ENCODE measurements at regions not wholly inside any gene's neighbourhood (a gene's known extent, or its start where the extent isn't known, plus 50 kb on each side); places are given as distances from the start of the nearest gene placed in this dataset.

DNA sequence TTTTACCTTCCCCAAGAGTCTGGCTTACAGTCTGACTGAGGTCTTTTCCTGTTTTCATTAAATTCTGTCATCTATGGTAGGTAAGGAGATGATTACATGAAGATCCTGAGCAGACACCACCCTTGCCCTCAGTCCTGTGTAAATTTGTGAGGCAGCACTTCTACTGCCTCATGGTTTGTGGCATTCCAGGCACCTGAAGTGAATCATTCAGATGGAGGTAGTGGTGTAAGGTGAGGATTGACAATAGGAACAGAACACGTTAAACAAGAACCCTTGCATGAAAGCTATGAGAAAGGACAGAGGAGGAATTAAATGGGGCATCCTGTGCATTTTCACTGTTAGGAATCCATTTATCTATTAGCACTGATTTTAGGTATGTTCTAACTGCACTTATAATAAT is 618.6 kb downstream of the TLL1 start (continued):
- TF ChIP-seq, protein P1, sequence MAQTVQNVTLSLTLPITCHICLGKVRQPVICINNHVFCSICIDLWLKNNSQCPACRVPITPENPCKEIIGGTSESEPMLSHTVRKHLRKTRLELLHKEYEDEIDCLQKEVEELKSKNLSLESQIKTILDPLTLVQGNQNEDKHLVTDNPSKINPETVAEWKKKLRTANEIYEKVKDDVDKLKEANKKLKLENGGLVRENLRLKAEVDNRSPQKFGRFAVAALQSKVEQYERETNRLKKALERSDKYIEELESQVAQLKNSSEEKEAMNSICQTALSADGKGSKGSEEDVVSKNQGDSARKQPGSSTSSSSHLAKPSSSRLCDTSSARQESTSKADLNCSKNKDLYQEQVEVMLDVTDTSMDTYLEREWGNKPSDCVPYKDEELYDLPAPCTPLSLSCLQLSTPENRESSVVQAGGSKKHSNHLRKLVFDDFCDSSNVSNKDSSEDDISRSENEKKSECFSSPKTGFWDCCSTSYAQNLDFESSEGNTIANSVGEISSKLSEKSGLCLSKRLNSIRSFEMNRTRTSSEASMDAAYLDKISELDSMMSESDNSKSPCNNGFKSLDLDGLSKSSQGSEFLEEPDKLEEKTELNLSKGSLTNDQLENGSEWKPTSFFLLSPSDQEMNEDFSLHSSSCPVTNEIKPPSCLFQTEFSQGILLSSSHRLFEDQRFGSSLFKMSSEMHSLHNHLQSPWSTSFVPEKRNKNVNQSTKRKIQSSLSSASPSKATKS (CRISPR knock-in tag; IDR thresholded peaks at IDR 0.05), result no peak
- TF ChIP-seq, protein P2, sequence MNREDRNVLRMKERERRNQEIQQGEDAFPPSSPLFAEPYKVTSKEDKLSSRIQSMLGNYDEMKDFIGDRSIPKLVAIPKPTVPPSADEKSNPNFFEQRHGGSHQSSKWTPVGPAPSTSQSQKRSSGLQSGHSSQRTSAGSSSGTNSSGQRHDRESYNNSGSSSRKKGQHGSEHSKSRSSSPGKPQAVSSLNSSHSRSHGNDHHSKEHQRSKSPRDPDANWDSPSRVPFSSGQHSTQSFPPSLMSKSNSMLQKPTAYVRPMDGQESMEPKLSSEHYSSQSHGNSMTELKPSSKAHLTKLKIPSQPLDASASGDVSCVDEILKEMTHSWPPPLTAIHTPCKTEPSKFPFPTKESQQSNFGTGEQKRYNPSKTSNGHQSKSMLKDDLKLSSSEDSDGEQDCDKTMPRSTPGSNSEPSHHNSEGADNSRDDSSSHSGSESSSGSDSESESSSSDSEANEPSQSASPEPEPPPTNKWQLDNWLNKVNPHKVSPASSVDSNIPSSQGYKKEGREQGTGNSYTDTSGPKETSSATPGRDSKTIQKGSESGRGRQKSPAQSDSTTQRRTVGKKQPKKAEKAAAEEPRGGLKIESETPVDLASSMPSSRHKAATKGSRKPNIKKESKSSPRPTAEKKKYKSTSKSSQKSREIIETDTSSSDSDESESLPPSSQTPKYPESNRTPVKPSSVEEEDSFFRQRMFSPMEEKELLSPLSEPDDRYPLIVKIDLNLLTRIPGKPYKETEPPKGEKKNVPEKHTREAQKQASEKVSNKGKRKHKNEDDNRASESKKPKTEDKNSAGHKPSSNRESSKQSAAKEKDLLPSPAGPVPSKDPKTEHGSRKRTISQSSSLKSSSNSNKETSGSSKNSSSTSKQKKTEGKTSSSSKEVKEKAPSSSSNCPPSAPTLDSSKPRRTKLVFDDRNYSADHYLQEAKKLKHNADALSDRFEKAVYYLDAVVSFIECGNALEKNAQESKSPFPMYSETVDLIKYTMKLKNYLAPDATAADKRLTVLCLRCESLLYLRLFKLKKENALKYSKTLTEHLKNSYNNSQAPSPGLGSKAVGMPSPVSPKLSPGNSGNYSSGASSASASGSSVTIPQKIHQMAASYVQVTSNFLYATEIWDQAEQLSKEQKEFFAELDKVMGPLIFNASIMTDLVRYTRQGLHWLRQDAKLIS (CRISPR knock-in tag; IDR thresholded peaks at IDR 0.05), result no peak
- TF ChIP-seq OTX1 (CRISPR knock-in tag; IDR thresholded peaks at IDR 0.05) (no peak), KAT7 (CRISPR knock-in tag; IDR thresholded peaks at IDR 0.05; ENCODE audit: borderline replicate concordance) (no peak), TCF7L2 (IDR thresholded peaks at IDR 0.05; ENCODE audit: low read depth, low read length) (no peak), CBFB (CRISPR knock-in tag; IDR thresholded peaks at IDR 0.05) (no peak)
